ENCODE measurements at regions not wholly inside any gene's neighbourhood (a gene's known extent, or its start where the extent isn't known, plus 50 kb on each side); places are given as distances from the start of the nearest gene placed in this dataset.

- DNase-seq = no peak
These were observed 287.3 kb downstream of the TNS1 start for GRCh38 chr2:217715484-217715883.

GRCh38 chr2:217714287-217714751, 288.5 kb downstream of the TNS1 start:
- DNase-seq = no peak

- peak; percentile 47 for DNase-seq
These were observed 289.2 kb downstream of the TNS1 start for GRCh38 chr2:217713395-217714286.

GRCh38 chr2:217712431-217712830, 290.4 kb downstream of the TNS1 start:
- DNase-seq = no peak

GRCh38 chr2:217711188-217711587, 291.6 kb downstream of the TNS1 start:
- no peak for DNase-seq

GRCh38 chr2:217710211-217710765, 292.5 kb downstream of the TNS1 start:
- DNase-seq = no peak

GRCh38 chr2:217709478-217710210, 293.2 kb downstream of the TNS1 start:
- DNase-seq = no peak

- DNase-seq = no peak
These were observed 295.6 kb downstream of the TNS1 start for GRCh38 chr2:217707131-217707611.

- no peak for DNase-seq
These were observed 296.3 kb downstream of the TNS1 start for GRCh38 chr2:217706513-217706912.

GRCh38 chr2:217706095-217706494, 296.7 kb downstream of the TNS1 start:
- no peak for DNase-seq

- DNase-seq = no peak
These were observed 297.3 kb downstream of the TNS1 start for GRCh38 chr2:217705461-217705860.

GRCh38 chr2:217703999-217704398, 298.8 kb downstream of the TNS1 start:
- DNase-seq = no peak

GRCh38 chr2:217703102-217703501, 299.7 kb downstream of the TNS1 start:
- no peak for DNase-seq

GRCh38 chr2:217701622-217702021, 301.2 kb downstream of the TNS1 start:
- no peak for DNase-seq

- DNase-seq = no peak
These were observed 304.1 kb downstream of the TNS1 start for GRCh38 chr2:217698691-217699090.

GRCh38 chr2:217695033-217695520, 307.7 kb downstream of the TNS1 start:
- DNase-seq = no peak

- no peak for DNase-seq
These were observed 308.5 kb downstream of the TNS1 start for GRCh38 chr2:217694291-217694690.

GRCh38 chr2:217693363-217693762, 309.4 kb downstream of the TNS1 start:
- no peak for DNase-seq

- no peak for DNase-seq
These were observed 310.7 kb downstream of the TNS1 start for GRCh38 chr2:217691920-217692666.

- no peak for DNase-seq
These were observed 311.3 kb downstream of the TNS1 start for GRCh38 chr2:217691516-217691915.

GRCh38 chr2:217689053-217689452, 313.7 kb downstream of the TNS1 start:
- no peak for DNase-seq

- DNase-seq = no peak
These were observed 314.3 kb downstream of the TNS1 start for GRCh38 chr2:217688494-217688893.

GRCh38 chr2:217687771-217688170, 315.0 kb downstream of the TNS1 start:
- no peak for DNase-seq
